HEK293 (cell line): ENCODE measurements at regions not wholly inside any gene's neighbourhood (a gene's known extent, or its start where the extent isn't known, plus 50 kb on each side); places are given as distances from the start of the nearest gene placed in this dataset.

Source experiments
- CTCF ChIA-PET: fragments of 350-600 bp; formaldehyde crosslinking; extraction: SDS; loops from one replicate; lab custom pipeline; 2021; ENCODE audit warnings: antibody characterized with exemption; lab: Yijun Ruan, JAX
- POLR2A ChIA-PET: fragments of 300-600 bp; formaldehyde crosslinking; extraction: SDS; loops from one replicate; lab custom pipeline; 2020; ENCODE audit warnings: antibody characterized with exemption, inconsistent platforms; lab: Yijun Ruan, JAX
- H3K27ac ChIP-seq: fragments of 200-500 bp; sonication (Bioruptor generic); 2 replicates; pipeline ENCODE4 v1.5.1; 2014; ENCODE audit warnings: low read depth, low read length, control low read depth, inconsistent platforms; ENCODE audit errors: extremely low read depth
- H3K36me3 ChIP-seq, 2 experiments: fragments of 200-500 bp in 1 of 2; sonication (Bioruptor generic) in 1 of 2; 1 replicate in 1 of 2; 2 replicates in 1 of 2; pipeline ENCODE4 v1.5.1; 2014 to 2017; ENCODE audit warnings: inconsistent platforms in 2 of 2, low read length in 2 of 2; ENCODE audit not compliant: control insufficient read depth in 2 of 2, insufficient read depth in 1 of 2
- H3K4me1 ChIP-seq: fragments of 200-500 bp; sonication (Bioruptor generic); 2 replicates; pipeline ENCODE4 v1.5.1; 2014; ENCODE audit warnings: mild to moderate bottlenecking, low read length, inconsistent platforms; ENCODE audit not compliant: control insufficient read depth, insufficient read depth
- H3K4me3 ChIP-seq: 2 replicates; pipeline ENCODE4 v1.5.1; 2011; ENCODE audit warnings: low read depth, mild to moderate bottlenecking, control low read depth, low read length, moderate library complexity
- H3K9me3 ChIP-seq: fragments of 200-500 bp; sonication (Bioruptor generic); 2 replicates; pipeline ENCODE4 v1.5.1; 2014; ENCODE audit warnings: low read depth, low read length, inconsistent platforms; ENCODE audit not compliant: control insufficient read depth, insufficient read depth
- GLIS1 ChIP-seq: fragments of 450-650 bp; formaldehyde crosslinking; IDR thresholded peaks from 2 replicates; pipeline ENCODE4 v1.5.1; 2016; ENCODE audit warnings: missing biosample characterization, missing genetic modification characterization
- KLF1 ChIP-seq: fragments of 450-650 bp; formaldehyde crosslinking; IDR thresholded peaks from 2 replicates; pipeline ENCODE4 v1.5.1; 2016; ENCODE audit warnings: missing biosample characterization, missing genetic modification characterization
- YY2 ChIP-seq: fragments of 450-650 bp; formaldehyde crosslinking; IDR thresholded peaks from 2 replicates; pipeline ENCODE4 v1.5.1; 2016; ENCODE audit warnings: missing biosample characterization, missing genetic modification characterization
- ZBTB26 ChIP-seq: fragments of 450-650 bp; formaldehyde crosslinking; optimal IDR thresholded peaks from 2 replicates; pipeline ENCODE3; 2016; ENCODE audit warnings: missing biosample characterization, mild to moderate bottlenecking, missing genetic modification characterization
- ZBTB8A ChIP-seq: fragments of 450-650 bp; formaldehyde crosslinking; IDR thresholded peaks from 2 replicates; pipeline ENCODE4 v1.5.1; 2016; ENCODE audit warnings: missing biosample characterization, missing genetic modification characterization
- ZFP41 ChIP-seq: fragments of 450-650 bp; formaldehyde crosslinking; IDR thresholded peaks from 2 replicates; pipeline ENCODE4 v1.5.1; 2016; ENCODE audit warnings: missing biosample characterization, missing genetic modification characterization, borderline replicate concordance
- ZFP69B ChIP-seq: fragments of 450-650 bp; formaldehyde crosslinking; IDR thresholded peaks from 2 replicates; pipeline ENCODE4 v1.5.1; 2016; ENCODE audit warnings: missing biosample characterization, missing genetic modification characterization
- ZNF155 ChIP-seq: fragments of 450-650 bp; formaldehyde crosslinking; IDR thresholded peaks from 2 replicates; pipeline ENCODE4 v1.5.1; 2016; ENCODE audit warnings: missing biosample characterization, missing genetic modification characterization
- ZNF221 ChIP-seq: fragments of 450-650 bp; formaldehyde crosslinking; IDR thresholded peaks from 2 replicates; pipeline ENCODE4 v1.5.1; 2017; ENCODE audit warnings: missing biosample characterization, missing genetic modification characterization, borderline replicate concordance
- ZNF404 ChIP-seq: fragments of 450-650 bp; formaldehyde crosslinking; IDR thresholded peaks from 2 replicates; pipeline ENCODE4 v1.5.1; 2017; ENCODE audit warnings: missing biosample characterization, missing genetic modification characterization
- ZNF449 ChIP-seq: fragments of 450-650 bp; formaldehyde crosslinking; IDR thresholded peaks from 2 replicates; pipeline ENCODE4 v1.5.1; 2017; ENCODE audit warnings: missing biosample characterization, mild to moderate bottlenecking, missing genetic modification characterization, moderate library complexity
- ZNF585B ChIP-seq: fragments of 450-650 bp; formaldehyde crosslinking; IDR thresholded peaks from 2 replicates; pipeline ENCODE4 v1.5.1; 2016; ENCODE audit warnings: missing biosample characterization, missing genetic modification characterization
- ZNF654 ChIP-seq: fragments of 450-650 bp; formaldehyde crosslinking; IDR thresholded peaks from 2 replicates; pipeline ENCODE4 v1.5.1; 2016; ENCODE audit warnings: low read depth, missing biosample characterization, missing genetic modification characterization
- ZNF664 ChIP-seq: fragments of 450-650 bp; formaldehyde crosslinking; IDR thresholded peaks from 2 replicates; pipeline ENCODE4 v1.5.1; 2016; ENCODE audit warnings: missing biosample characterization, missing genetic modification characterization
- ZNF747 ChIP-seq: fragments of 450-650 bp; formaldehyde crosslinking; IDR thresholded peaks from 2 replicates; pipeline ENCODE4 v1.5.1; 2016; ENCODE audit warnings: missing biosample characterization, missing genetic modification characterization
- ZNF837 ChIP-seq: fragments of 450-650 bp; formaldehyde crosslinking; IDR thresholded peaks from 2 replicates; pipeline ENCODE4 v1.5.1; 2016; ENCODE audit warnings: missing biosample characterization, missing genetic modification characterization
- ZSCAN23 ChIP-seq: fragments of 450-650 bp; formaldehyde crosslinking; IDR thresholded peaks from 2 replicates; pipeline ENCODE4 v1.5.1; 2016; ENCODE audit warnings: missing biosample characterization, missing genetic modification characterization
- TF ChIP-seq, protein P1 (sequence below): fragments of 450-650 bp; formaldehyde crosslinking; conservative IDR thresholded peaks from 2 replicates; pipeline ENCODE4 v1.5.1; 2016; ENCODE audit warnings: low read depth, missing biosample characterization, missing genetic modification characterization
- TF ChIP-seq, protein P2 (sequence below): fragments of 450-650 bp; formaldehyde crosslinking; IDR thresholded peaks from 2 replicates; pipeline ENCODE4 v1.5.1; 2016; ENCODE audit warnings: missing biosample characterization, missing genetic modification characterization
- TF ChIP-seq, protein P3 (sequence below): fragments of 450-650 bp; formaldehyde crosslinking; conservative IDR thresholded peaks from 2 replicates; pipeline ENCODE4 v1.5.1; 2016; ENCODE audit warnings: low read depth, missing biosample characterization, missing genetic modification characterization

DNA sequence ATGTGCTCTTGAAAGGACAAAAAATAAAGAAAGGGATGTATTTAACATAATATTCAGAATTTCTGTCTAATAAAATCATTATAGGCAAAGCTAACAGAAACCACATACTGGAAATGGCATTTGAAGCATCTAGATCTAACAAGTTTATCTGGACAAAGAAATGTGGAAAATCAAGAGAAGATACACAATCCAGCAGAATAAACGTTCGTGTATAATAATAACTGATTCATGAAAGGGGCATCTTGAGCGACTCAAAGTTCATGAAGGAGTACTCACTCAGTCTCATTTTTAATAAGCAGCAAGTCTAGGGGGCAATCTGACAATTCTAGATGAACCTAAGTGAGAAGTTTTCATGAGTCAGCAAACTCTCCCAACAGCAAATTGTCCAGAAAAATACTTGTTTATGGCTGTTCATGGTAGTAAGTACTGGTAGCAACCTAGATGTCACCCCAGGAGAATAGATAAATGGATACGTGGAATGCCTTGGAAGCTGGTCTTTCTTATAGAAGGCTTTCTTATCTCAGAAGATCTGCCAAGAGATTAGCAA is 541.8 kb downstream of the INHBA start (continued):
- TF ChIP-seq, protein P1, sequence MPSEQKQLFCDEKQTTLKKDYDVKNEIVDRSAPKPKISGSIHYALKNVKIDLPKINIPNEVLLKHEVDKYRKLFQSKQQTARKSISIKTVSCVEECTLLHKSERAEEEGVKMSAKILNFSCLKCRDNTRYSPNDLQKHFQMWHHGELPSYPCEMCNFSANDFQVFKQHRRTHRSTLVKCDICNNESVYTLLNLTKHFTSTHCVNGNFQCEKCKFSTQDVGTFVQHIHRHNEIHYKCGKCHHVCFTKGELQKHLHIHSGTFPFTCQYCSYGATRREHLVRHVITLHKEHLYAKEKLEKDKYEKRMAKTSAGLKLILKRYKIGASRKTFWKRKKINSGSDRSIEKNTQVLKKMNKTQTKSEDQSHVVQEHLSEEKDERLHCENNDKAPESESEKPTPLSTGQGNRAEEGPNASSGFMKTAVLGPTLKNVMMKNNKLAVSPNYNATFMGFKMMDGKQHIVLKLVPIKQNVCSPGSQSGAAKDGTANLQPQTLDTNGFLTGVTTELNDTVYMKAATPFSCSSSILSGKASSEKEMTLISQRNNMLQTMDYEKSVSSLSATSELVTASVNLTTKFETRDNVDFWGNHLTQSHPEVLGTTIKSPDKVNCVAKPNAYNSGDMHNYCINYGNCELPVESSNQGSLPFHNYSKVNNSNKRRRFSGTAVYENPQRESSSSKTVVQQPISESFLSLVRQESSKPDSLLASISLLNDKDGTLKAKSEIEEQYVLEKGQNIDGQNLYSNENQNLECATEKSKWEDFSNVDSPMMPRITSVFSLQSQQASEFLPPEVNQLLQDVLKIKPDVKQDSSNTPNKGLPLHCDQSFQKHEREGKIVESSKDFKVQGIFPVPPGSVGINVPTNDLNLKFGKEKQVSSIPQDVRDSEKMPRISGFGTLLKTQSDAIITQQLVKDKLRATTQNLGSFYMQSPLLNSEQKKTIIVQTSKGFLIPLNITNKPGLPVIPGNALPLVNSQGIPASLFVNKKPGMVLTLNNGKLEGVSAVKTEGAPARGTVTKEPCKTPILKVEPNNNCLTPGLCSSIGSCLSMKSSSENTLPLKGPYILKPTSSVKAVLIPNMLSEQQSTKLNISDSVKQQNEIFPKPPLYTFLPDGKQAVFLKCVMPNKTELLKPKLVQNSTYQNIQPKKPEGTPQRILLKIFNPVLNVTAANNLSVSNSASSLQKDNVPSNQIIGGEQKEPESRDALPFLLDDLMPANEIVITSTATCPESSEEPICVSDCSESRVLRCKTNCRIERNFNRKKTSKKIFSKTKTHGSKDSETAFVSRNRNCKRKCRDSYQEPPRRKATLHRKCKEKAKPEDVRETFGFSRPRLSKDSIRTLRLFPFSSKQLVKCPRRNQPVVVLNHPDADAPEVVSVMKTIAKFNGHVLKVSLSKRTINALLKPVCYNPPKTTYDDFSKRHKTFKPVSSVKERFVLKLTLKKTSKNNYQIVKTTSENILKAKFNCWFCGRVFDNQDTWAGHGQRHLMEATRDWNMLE (tag by site-specific recombination): no peak
- no peak for TF ChIP-seq ZNF585B (tag by site-specific recombination)
- no peak for TF ChIP-seq ZNF155 (tag by site-specific recombination)
- TF ChIP-seq, protein P2, sequence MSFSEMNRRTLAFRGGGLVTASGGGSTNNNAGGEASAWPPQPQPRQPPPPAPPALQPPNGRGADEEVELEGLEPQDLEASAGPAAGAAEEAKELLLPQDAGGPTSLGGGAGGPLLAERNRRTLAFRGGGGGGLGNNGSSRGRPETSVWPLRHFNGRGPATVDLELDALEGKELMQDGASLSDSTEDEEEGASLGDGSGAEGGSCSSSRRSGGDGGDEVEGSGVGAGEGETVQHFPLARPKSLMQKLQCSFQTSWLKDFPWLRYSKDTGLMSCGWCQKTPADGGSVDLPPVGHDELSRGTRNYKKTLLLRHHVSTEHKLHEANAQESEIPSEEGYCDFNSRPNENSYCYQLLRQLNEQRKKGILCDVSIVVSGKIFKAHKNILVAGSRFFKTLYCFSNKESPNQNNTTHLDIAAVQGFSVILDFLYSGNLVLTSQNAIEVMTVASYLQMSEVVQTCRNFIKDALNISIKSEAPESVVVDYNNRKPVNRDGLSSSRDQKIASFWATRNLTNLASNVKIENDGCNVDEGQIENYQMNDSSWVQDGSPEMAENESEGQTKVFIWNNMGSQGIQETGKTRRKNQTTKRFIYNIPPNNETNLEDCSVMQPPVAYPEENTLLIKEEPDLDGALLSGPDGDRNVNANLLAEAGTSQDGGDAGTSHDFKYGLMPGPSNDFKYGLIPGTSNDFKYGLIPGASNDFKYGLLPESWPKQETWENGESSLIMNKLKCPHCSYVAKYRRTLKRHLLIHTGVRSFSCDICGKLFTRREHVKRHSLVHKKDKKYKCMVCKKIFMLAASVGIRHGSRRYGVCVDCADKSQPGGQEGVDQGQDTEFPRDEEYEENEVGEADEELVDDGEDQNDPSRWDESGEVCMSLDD (tag by site-specific recombination): no peak
- TF ChIP-seq ZFP69B: no peak
- TF ChIP-seq ZSCAN23 (tag by site-specific recombination): no peak

DNA sequence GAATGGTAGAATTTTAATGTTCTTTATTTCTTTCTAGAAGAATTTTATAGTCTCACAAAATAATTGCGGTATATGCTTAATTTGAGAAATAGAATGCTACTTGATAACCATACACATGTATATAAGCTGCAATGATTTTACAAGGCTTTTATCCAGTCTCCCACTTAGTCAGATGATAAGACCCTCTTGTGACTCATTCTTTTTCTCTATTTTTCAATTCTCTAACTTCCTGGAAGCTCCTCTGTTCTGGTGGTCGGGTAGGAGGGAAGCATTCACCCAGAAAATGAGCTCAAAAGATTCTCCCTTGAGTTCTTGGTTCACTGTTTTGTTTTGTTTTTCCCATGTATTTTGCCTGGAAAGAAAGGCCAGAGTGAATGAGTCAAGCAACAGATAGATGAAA is 546.6 kb downstream of the INHBA start:
- H3K4me1 ChIP-seq: no peaks in the 10 kb centered on the region
- no peak overlapping the region for H3K4me3 ChIP-seq
- no peak for TF ChIP-seq GLIS1 (tag by site-specific recombination)
- no peak for TF ChIP-seq ZNF221 (tag by site-specific recombination)
- no peak for TF ChIP-seq ZNF747 (tag by site-specific recombination)
- TF ChIP-seq ZBTB26 (tag by site-specific recombination): no peak
- no peak for TF ChIP-seq ZNF449 (tag by site-specific recombination)
- TF ChIP-seq, all 188 proteins: peak for 0
- ChIA-PET CTCF (no interaction called here), POLR2A (no interaction called here)
- Histone ChIP-seq H3K9me3 (no peaks in the 10 kb centered on the region), H3K27ac (no peak overlapping the region), H3K36me3 (no peaks in the 10 kb centered on the region)

- H3K27ac ChIP-seq: no peak overlapping the region
- no peaks in the 10 kb centered on the region for H3K9me3 ChIP-seq
- no peaks in the 10 kb centered on the region for H3K36me3 ChIP-seq
- ChIA-PET CTCF (no interaction called here), POLR2A (no interaction called here)
- 0 out of 2 replicates have a peak, but pooled peaks cover 4% of the 10 kb centered on the region for H3K4me1 ChIP-seq
- H3K4me3 ChIP-seq: no peak overlapping the region
- TF ChIP-seq KLF1 (no peak), ZNF837 (tag by site-specific recombination) (no peak), ZNF404 (tag by site-specific recombination) (no peak), ZFP41 (no peak), ZNF664 (tag by site-specific recombination) (no peak), ZBTB8A (tag by site-specific recombination) (no peak), ZNF654 (tag by site-specific recombination) (no peak), YY2 (tag by site-specific recombination) (no peak)
- TF ChIP-seq, protein P3, sequence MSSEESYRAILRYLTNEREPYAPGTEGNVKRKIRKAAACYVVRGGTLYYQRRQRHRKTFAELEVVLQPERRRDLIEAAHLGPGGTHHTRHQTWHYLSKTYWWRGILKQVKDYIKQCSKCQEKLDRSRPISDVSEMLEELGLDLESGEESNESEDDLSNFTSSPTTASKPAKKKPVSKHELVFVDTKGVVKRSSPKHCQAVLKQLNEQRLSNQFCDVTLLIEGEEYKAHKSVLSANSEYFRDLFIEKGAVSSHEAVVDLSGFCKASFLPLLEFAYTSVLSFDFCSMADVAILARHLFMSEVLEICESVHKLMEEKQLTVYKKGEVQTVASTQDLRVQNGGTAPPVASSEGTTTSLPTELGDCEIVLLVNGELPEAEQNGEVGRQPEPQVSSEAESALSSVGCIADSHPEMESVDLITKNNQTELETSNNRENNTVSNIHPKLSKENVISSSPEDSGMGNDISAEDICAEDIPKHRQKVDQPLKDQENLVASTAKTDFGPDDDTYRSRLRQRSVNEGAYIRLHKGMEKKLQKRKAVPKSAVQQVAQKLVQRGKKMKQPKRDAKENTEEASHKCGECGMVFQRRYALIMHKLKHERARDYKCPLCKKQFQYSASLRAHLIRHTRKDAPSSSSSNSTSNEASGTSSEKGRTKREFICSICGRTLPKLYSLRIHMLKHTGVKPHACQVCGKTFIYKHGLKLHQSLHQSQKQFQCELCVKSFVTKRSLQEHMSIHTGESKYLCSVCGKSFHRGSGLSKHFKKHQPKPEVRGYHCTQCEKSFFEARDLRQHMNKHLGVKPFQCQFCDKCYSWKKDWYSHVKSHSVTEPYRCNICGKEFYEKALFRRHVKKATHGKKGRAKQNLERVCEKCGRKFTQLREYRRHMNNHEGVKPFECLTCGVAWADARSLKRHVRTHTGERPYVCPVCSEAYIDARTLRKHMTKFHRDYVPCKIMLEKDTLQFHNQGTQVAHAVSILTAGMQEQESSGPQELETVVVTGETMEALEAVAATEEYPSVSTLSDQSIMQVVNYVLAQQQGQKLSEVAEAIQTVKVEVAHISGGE (tag by site-specific recombination): no peak
Measured at GRCh38 chr7:41153268-41153667, 549.6 kb downstream of the INHBA start.
